ENCODE measurements at regions not wholly inside any gene's neighbourhood (a gene's known extent, or its start where the extent isn't known, plus 50 kb on each side); places are given as distances from the start of the nearest gene placed in this dataset.

- Mint-ChIP-seq H3K36me3 (ENCODE audit: insufficient read depth in 2 of 2) (no peaks in the 10 kb centered on the region), H3K4me3 (no peak overlapping the region), H3K4me1 (ENCODE audit: low read depth) (peaks cover 14% of the 10 kb centered on the region), H3K27ac (no peak overlapping the region), H3K27me3 (ENCODE audit: low read depth) (no peaks in the 10 kb centered on the region), H3K9me3 (no peaks in the 10 kb centered on the region)
- DNase-seq (no peak), ATAC-seq (replicated peaks in 1 of 2) (no peak)
Observed at GRCh38 chr2:191611614-191612013, 66.3 kb upstream of the NABP1 start.

DNA sequence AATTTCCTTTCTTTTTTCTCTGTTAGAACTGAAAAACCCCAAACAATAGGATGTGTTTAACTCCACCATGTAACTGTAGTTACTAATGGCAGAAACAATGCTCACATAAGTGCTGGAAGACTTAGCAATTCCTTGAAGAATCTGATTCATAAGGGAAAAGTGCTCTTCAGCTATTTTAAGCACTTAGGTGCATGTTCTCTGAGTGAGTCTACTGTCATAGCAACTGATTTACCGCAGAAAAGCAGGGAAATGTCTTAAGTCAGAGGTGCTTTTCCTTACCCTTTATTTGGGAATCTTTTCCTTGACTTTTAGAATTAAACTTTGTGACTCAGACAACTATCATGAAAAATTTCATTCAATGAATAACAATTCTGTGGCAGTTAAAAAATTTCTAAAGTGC, 65.4 kb upstream of the NABP1 start:
- no peak for ATAC-seq (replicated peaks in 1 of 2)
- Mint-ChIP-seq H3K9me3 (no peaks in the 10 kb centered on the region), H3K36me3 (ENCODE audit: insufficient read depth in 2 of 2) (peaks cover 0 to under 1% of the 10 kb centered on the region in 2 donors), H3K4me3 (no peak overlapping the region), H3K4me1 (ENCODE audit: low read depth) (peaks cover 21% of the 10 kb centered on the region), H3K27me3 (ENCODE audit: low read depth) (no peaks in the 10 kb centered on the region), H3K27ac (no peak overlapping the region)
- DNase-seq: no peak

- Mint-ChIP-seq H3K27ac (no peak overlapping the region), H3K9me3 (no peaks in the 10 kb centered on the region), H3K27me3 (ENCODE audit: low read depth) (no peaks in the 10 kb centered on the region), H3K4me3 (no peak overlapping the region), H3K36me3 (ENCODE audit: insufficient read depth in 2 of 2) (peaks cover 0 to 4% of the 10 kb centered on the region in 2 donors), H3K4me1 (ENCODE audit: low read depth) (peaks cover 44% of the 10 kb centered on the region)
- ATAC-seq (replicated peaks in 1 of 2): no peak
- DNase-seq: no peak
Observed at GRCh38 chr2:191614759-191615158, 63.2 kb upstream of the NABP1 start.

DNA sequence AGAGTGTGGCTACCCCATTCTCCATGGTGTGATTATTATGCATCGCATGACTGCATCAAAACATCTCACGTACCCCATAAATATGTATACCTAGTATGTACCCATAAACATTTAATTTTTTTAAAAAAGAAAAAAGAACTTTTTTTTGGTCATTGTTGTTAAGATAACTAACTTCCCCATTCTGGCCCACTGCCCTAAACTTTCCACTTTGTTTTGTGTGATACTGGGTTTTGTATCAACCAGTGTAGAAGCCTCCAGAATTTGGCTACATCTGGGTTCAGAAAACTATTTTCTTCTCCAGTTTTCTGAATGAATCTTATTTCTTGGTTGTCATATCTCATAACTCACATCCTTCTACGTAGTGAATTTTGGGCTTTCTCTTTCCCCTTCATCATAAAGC, 62.3 kb upstream of the NABP1 start:
- no peak for ATAC-seq (replicated peaks in 1 of 2)
- H3K9me3 Mint-ChIP-seq: no peaks in the 10 kb centered on the region
- peak overlapping the region; percentile 32 for H3K27ac Mint-ChIP-seq
- peaks cover 0 to 4% of the 10 kb centered on the region in 2 donors for H3K36me3 Mint-ChIP-seq (ENCODE audit: insufficient read depth in 2 of 2)
- no peak overlapping the region for H3K4me3 Mint-ChIP-seq
- H3K4me1 Mint-ChIP-seq (ENCODE audit: low read depth): peaks cover 49% of the 10 kb centered on the region
- H3K27me3 Mint-ChIP-seq (ENCODE audit: low read depth): no peaks in the 10 kb centered on the region
- DNase-seq: no peak

GRCh38 chr2:191617575-191617974, 60.4 kb upstream of the NABP1 start:
- ATAC-seq (replicated peaks in 1 of 2) (peak; percentile 67 to 70), DNase-seq (peak; percentile 58 to 59)
- no peaks in the 10 kb centered on the region for H3K9me3 Mint-ChIP-seq
- H3K27ac Mint-ChIP-seq: peak overlapping the region; percentile 94
- peaks cover 2 to 4% of the 10 kb centered on the region in 2 donors for H3K36me3 Mint-ChIP-seq (ENCODE audit: insufficient read depth in 2 of 2)
- peaks cover 66% of the 10 kb centered on the region for H3K4me1 Mint-ChIP-seq (ENCODE audit: low read depth)
- H3K4me3 Mint-ChIP-seq: peak overlapping the region; percentile 23 to 30
- no peaks in the 10 kb centered on the region for H3K27me3 Mint-ChIP-seq (ENCODE audit: low read depth)

- H3K4me1 Mint-ChIP-seq (ENCODE audit: low read depth): peaks cover 72% of the 10 kb centered on the region
- H3K27ac Mint-ChIP-seq: peak overlapping the region; percentile 94
- no peak for ATAC-seq (replicated peaks in 1 of 2)
Observed at GRCh38 chr2:191618046-191618780, 59.7 kb upstream of the NABP1 start.

GRCh38 chr2:191618786-191619185, 59.1 kb upstream of the NABP1 start:
- Mint-ChIP-seq H3K27me3 (ENCODE audit: low read depth) (no peaks in the 10 kb centered on the region), H3K27ac (peak overlapping the region; percentile 94), H3K4me1 (ENCODE audit: low read depth) (peaks cover 78% of the 10 kb centered on the region), H3K9me3 (no peaks in the 10 kb centered on the region), H3K4me3 (peak overlapping the region in 1 of 2 donors; percentile 30), H3K36me3 (ENCODE audit: insufficient read depth in 2 of 2) (peaks cover 2 to 4% of the 10 kb centered on the region in 2 donors)
- ATAC-seq (replicated peaks in 1 of 2) (no peak), DNase-seq (no peak)

More at GRCh38 chr2:191618046-191618780, 59.7 kb upstream of the NABP1 start:
- H3K4me3 Mint-ChIP-seq: peak overlapping the region; percentile 30 to 42
- H3K36me3 Mint-ChIP-seq (ENCODE audit: insufficient read depth in 2 of 2): peaks cover 2 to 4% of the 10 kb centered on the region in 2 donors
- no peak for DNase-seq
- no peaks in the 10 kb centered on the region for H3K27me3 Mint-ChIP-seq (ENCODE audit: low read depth)
- H3K9me3 Mint-ChIP-seq: no peaks in the 10 kb centered on the region

DNA sequence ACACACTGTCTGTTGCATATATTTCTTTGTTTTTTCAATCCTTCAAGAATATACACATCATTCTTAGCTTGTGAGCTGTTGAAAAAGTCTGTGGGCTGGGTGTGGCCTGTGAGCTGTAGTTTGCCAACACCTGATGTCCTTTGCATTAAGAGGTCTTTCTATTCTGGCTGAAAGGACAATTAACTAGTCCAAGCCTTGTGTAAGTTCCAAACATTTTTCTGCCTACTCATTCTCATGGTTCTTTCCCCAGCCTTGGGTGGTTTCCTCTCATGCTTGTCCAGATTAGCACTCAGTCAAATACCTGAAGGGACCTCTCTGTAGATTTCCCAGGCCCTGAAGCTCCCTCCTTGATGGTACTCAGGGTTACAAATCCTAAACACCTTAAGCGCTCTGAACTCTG, 57.8 kb upstream of the NABP1 start:
- no peak overlapping the region for H3K4me3 Mint-ChIP-seq
- H3K36me3 Mint-ChIP-seq (ENCODE audit: insufficient read depth in 2 of 2): peaks cover 4 to 6% of the 10 kb centered on the region in 2 donors
- peaks cover 86% of the 10 kb centered on the region for H3K4me1 Mint-ChIP-seq (ENCODE audit: low read depth)
- H3K27me3 Mint-ChIP-seq (ENCODE audit: low read depth): no peaks in the 10 kb centered on the region
- peak overlapping the region; percentile 12 for H3K27ac Mint-ChIP-seq
- H3K9me3 Mint-ChIP-seq: peaks cover 0 to 4% of the 10 kb centered on the region in 2 donors
- ATAC-seq (replicated peaks in 1 of 2) (no peak), DNase-seq (no peak)

DNA sequence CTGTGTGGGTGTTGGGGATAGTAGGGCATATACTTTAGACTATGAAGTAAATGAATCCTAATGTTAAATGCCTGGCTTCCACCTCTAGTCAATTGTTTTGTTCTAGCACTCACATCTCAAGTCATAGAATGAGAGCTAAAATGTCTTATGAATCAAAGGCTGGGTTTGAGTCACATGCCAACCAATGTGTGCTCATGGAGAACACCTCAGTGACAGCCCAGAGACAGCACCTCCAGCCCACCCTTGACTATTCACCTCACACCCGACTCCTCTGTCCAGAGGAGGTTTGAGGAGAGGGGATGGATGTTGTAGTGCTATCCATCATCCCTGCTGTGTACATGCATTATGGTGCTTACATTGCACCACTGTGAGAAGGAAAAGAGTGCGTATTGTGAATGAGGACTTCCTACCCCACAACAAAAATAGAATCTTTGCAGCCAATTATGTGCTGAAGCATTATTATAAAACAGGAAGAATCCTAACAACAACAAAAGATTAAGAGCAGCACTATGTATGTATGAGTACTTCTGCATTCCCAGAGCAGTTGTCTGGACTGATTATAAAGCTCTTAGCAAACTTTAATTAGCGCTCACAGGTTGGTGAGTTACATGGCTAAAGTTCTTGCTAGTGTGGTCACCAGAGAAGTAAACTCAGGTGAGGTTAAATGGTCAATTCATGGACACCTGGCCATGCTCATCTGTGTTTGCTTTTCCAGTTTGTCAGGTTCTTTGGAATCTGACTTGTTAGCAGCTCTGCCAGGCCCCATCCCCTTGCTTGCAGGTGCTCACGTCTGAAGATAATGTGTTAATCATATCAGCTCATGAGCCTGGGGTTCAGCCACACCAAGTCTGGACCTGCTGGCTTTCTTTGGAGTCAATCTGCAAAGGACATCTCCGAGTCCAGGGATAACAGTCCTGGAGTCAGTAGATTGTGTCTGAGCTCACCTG, 55.3 kb upstream of the NABP1 start:
- peak; percentile 85 to 86 for ATAC-seq (replicated peaks in 1 of 2)
- DNase-seq: peak; percentile 46 to 65
- H3K36me3 Mint-ChIP-seq (ENCODE audit: insufficient read depth in 2 of 2): peaks cover 4% of the 10 kb centered on the region in 2 donors
- peaks cover 76% of the 10 kb centered on the region for H3K4me1 Mint-ChIP-seq (ENCODE audit: low read depth)
- peaks cover 0 to 6% of the 10 kb centered on the region in 2 donors for H3K9me3 Mint-ChIP-seq
- peak overlapping the region in 1 of 2 donors; percentile 9 for H3K4me3 Mint-ChIP-seq
- no peaks in the 10 kb centered on the region for H3K27me3 Mint-ChIP-seq (ENCODE audit: low read depth)
- H3K27ac Mint-ChIP-seq: peak overlapping the region; percentile 47

- peak; percentile 34 to 54 for DNase-seq
- peak overlapping the region; percentile 45 to 80 for H3K4me3 Mint-ChIP-seq
- H3K36me3 Mint-ChIP-seq (ENCODE audit: insufficient read depth in 2 of 2): peaks cover 2 to 4% of the 10 kb centered on the region in 2 donors
- H3K4me1 Mint-ChIP-seq (ENCODE audit: low read depth): peaks cover 67% of the 10 kb centered on the region
- H3K9me3 Mint-ChIP-seq: peaks cover 0 to 6% of the 10 kb centered on the region in 2 donors
- no peaks in the 10 kb centered on the region for H3K27me3 Mint-ChIP-seq (ENCODE audit: low read depth)
- peak overlapping the region; percentile 73 for H3K27ac Mint-ChIP-seq
- peak; percentile 30 to 63 for ATAC-seq (replicated peaks in 1 of 2)
Observed at GRCh38 chr2:191625016-191625415, 52.9 kb upstream of the NABP1 start.

DNA sequence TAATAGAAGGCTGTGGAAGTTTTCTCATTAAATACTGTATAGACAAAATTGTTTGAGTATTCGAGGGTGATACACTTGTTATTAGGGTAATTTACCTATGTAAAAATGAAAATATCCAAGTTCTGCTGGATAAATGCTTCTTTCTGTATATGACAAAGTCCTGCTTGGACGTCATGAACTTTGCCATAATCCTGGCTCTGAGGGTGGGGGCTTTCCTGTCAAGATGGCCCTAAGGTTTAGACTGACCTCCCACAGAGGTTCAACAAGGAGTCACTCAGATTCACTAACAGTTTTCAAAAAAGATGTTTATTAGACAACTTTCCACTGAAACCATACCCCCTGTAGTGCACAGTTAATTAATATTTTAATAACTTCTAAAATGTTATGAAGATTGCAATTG, 52.5 kb upstream of the NABP1 start:
- H3K9me3 Mint-ChIP-seq: peaks cover 0 to 6% of the 10 kb centered on the region in 2 donors
- peak overlapping the region; percentile 73 for H3K27ac Mint-ChIP-seq
- no peak for DNase-seq
- H3K36me3 Mint-ChIP-seq (ENCODE audit: insufficient read depth in 2 of 2): peaks cover 2 to 4% of the 10 kb centered on the region in 2 donors
- H3K4me3 Mint-ChIP-seq: peak overlapping the region in 1 of 2 donors; percentile 80
- H3K27me3 Mint-ChIP-seq (ENCODE audit: low read depth): no peaks in the 10 kb centered on the region
- no peak for ATAC-seq (replicated peaks in 1 of 2)
- peaks cover 66% of the 10 kb centered on the region for H3K4me1 Mint-ChIP-seq (ENCODE audit: low read depth)

- DNase-seq (no peak), ATAC-seq (replicated peaks in 1 of 2) (no peak)
- Mint-ChIP-seq H3K4me1 (ENCODE audit: low read depth) (peaks cover 64% of the 10 kb centered on the region), H3K27ac (no peak overlapping the region), H3K4me3 (no peak overlapping the region), H3K27me3 (ENCODE audit: low read depth) (no peaks in the 10 kb centered on the region), H3K36me3 (ENCODE audit: insufficient read depth in 2 of 2) (peaks cover 2% of the 10 kb centered on the region in 2 donors), H3K9me3 (peaks cover 0 to 6% of the 10 kb centered on the region in 2 donors)
Observed at GRCh38 chr2:191626497-191627151, 51.3 kb upstream of the NABP1 start.

Data from activated T-cell treated with anti-CD3 and anti-CD28 coated beads, Interleukin-2, amount 50 U/mL, for 72 hours (primary cell).